GM18870 (cell line): ENCODE measurements at regions not wholly inside any gene's neighbourhood (a gene's known extent, or its start where the extent isn't known, plus 50 kb on each side); places are given as distances from the start of the nearest gene placed in this dataset.
A peak's percentile ranks its signal among the peaks of the same experiment; 100 is the strongest.
"Not testable (repeated sequence)": the region's sequence is repeated elsewhere in the genome, so short reads cannot be mapped to it uniquely, and the experiment has no call there.

Experiments
- ATAC-seq: cut with Tn5 transposase; IDR thresholded peaks from one replicate; pipeline ENCODE4 v1.9.1; 2021; ENCODE audit warnings: moderate library complexity; ENCODE audit not compliant: unreplicated experiment

DNA sequence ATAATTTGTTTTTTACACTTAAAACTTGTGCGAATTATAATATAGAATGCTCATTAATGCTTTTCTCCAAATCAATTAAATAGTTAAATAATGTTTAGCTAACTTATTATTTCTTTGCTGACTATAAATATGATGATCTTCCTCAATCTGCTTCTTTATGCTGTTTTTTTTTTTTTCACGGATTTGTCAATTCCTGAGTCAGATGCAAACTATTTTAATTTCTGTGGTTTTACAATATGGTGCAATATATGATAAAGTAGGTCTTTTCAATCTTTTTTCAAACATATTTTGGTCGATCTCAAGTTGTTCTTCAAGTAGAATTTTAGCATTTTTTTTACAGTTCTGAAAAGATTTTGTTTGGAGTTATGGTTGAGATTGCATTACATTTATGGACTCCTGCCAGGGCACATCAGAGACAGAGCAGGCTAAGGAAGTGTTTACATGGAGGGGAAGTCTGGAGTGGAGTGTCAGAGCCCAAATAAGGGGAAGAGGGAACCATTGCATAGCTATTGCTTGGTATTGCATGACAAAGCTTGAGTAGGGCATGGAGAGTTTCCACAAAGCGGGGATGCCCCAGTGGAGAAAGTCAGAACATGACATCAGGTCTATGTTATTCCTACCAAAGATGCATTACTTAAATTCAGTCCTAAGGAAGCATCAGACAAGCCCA is 204.4 kb downstream of the OTUD1 start:
- no peak for ATAC-seq

DNA sequence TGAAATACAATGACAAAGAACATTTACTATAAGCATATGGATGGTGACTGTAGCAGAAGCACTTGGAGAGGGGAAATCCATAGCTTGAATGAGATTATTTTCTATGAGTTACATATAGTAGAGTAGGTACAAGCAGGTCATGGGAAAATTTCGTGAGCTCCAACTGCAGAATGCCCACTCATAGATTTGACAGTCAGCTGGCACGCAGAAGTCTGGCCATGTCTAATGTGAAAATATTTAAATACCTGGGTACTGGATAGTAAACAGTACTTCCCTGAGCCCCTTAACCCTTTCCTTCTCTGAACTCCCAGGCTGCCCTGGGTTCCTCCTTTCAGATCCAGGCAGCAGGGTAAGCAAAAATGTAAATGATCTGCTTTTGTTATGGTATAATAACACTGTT is 209.7 kb downstream of the OTUD1 start:
- no peak for ATAC-seq

DNA sequence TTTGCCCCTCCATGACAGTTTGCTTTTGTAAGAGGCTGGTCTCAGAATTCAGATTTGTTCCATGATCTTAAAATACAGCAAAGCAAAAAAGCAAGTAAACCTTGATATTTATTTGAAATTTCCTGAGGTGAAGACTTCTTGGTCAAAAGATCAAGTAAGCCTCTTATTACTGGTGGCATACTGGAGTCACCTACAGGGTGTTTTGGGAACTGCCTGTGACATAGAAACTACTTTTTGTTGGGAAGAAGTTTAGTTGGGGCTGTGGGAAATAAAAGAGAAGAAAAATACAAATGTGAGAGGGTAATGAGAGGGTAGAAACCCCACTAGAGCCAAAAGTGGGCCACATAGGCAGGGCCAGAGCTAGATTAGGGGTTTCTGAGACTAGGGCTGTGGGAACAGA is 217.9 kb downstream of the OTUD1 start:
- no peak for ATAC-seq

DNA sequence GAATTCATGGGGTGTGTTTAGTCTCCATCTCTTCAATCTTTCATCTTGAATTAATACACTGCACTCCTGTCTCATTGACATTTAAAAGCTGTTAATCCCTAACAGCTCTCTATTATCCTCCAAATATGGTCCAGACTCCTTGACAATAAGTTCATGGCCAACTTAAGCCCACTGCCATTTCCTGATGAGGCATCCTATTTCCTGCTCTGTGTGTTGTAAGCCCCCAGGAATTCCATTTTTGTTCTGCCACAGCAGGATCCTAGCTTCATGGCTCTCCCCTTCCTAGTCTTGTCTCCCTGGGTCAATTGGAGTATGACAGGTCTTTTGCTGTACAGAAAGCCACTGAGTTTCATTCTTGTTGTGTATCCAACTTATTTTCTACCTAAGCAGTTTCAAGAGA is 218.8 kb downstream of the OTUD1 start:
- no peak for ATAC-seq

- ATAC-seq = not testable (repeated sequence)
These were observed 233.0 kb downstream of the OTUD1 start for GRCh38 chr10:23671866-23672265.

DNA sequence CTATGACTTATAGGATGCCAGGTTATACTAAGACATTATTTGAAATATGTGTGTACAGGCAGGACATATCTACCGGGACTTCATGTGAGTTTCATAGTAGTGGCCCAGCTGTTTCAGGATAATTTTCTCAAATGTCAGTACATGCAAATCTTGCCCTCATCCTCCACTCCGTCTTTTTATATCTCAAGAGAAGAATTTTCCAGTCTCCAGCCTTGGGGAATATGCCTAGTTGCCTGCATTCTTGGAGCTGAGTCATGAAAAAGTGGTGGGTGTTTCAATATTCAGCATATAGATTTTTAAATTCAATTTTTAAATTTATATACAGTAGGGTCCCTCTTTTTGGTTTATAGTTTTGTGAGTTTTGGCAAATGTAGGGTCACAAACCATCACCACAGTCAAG is 236.7 kb downstream of the OTUD1 start:
- no peak for ATAC-seq

- no peak for ATAC-seq
These were observed 237.4 kb downstream of the OTUD1 start for GRCh38 chr10:23676296-23676695.

GRCh38 chr10:23686722-23687121 is 247.8 kb downstream of the OTUD1 start:
- no peak for ATAC-seq

GRCh38 chr10:23692736-23693135 is 253.9 kb downstream of the OTUD1 start:
- ATAC-seq = no peak

DNA sequence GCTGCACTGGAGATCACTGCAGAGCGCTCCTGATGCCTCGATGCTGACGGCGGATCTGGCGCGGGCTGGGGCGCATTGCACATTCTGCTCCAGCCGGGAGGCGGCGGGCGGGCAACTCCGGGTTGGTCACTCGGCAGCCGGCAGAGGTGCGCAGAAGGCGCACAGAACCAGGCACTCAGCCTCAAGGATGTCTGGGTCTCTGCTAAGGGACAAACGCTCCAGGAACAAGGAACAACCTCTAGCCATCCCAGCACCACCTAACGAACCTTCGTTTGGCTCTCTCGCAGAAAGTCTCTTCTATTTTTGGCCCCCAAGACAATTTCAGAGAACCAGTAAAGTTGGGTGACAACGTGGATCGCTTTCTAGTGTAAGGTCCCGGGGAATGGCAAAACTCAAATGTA is 254.6 kb downstream of the OTUD1 start:
- no peak for ATAC-seq

DNA sequence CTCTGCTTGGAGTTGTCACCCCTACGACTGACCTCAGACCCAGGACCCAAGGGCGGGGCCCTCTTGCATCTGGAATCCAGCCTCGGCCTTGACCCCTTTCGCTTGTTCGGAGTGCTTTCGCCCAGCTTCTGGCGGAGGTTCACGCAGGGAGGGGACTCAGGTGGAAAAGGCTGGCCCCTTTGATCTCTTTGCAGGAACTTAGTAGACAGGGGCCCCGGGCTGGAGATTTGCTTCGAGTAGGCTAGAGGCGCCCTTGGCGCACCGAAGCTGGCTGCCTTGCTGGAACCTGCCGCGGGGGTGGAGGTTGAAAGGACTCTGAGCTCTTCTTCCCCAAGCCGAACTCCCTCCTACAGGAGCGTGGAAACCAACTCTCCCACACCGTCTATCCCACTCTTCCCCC is 255.1 kb downstream of the OTUD1 start:
- no peak for ATAC-seq

- ATAC-seq = no peak
These were observed 255.6 kb downstream of the OTUD1 start for GRCh38 chr10:23694446-23694920.

- ATAC-seq = no peak
These were observed 256.3 kb downstream of the OTUD1 start for GRCh38 chr10:23694921-23695824.

- no peak for ATAC-seq
These were observed 257.0 kb downstream of the OTUD1 start for GRCh38 chr10:23695825-23696420.

DNA sequence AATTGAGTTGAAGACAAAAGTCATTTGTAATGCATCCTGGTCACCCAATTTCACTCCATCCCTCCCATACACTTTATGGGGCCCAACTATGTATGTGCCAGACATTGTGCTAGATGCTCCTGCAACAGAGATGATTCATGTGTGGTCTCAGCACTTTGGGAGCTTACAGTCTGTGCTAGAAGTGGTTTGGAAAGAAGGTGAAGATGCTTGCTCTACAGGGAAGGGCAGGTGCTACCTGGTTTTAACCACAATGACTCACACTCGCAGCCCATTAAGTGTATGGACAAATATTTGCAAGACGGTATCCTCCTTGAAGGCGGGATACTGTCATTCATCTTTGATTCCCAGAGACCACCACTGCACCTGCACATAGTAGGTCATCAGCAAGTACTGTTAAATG is 257.6 kb downstream of the OTUD1 start:
- no peak for ATAC-seq

DNA sequence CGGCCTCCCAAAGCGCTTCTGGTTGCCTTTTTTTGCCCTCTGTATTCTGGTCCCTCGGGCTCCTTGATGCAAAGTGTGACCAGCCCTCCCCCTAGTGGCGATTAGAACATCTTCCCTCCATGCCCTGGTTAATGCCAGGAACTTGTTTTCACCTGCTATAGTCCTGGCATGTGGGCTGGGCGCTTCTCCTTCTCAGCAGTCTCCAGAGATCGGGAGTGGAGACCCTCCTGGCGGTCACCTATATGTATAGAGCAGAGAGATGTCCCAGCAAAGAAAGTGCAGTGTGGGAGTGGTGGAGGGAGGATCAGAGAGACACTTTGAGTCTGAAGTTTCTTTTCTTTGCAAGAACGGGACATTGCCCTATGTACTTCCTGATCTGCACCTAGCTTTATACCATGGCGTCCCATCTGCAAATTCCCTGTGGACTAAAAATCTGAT is 264.1 kb downstream of the OTUD1 start:
- ATAC-seq = peak; percentile 91

DNA sequence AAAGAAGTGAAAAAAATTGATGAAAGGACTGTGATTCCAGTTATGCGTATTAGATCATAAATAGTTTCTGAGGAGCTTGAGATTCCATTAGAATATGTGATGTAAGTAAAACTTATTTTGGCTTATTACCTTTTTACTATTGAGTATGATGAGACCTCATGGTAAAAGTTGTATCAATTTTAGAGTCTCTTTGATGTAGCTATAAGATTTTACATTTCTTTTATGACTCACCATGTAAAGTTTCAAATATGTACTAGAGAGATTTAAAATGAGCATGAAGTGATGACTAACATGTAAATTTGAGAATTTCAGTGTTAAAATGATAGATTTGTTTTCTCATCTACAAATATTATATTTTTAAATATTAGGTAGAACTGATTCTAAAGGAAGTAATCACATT is 276.5 kb downstream of the OTUD1 start:
- no peak for ATAC-seq

DNA sequence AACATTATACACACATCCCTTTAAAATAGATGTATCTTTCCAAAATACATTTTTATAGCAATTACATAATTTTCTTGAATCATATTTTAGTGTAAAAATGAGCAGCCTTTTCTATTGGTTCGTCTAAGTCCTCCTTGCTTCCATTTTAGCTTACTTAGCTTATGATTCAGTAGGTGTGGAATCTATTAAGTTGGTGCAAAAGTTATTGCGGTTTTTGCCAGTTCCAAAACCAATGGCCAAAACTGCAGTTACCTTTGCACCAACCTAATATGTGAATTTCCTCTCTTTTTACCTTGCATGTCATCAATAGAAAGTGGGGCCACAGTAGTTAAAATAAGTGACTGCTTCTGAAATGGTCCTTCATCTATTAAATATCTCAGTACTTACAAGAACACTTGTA is 279.0 kb downstream of the OTUD1 start:
- ATAC-seq = no peak

- ATAC-seq = no peak
These were observed 280.1 kb downstream of the OTUD1 start for GRCh38 chr10:23718946-23719345.

DNA sequence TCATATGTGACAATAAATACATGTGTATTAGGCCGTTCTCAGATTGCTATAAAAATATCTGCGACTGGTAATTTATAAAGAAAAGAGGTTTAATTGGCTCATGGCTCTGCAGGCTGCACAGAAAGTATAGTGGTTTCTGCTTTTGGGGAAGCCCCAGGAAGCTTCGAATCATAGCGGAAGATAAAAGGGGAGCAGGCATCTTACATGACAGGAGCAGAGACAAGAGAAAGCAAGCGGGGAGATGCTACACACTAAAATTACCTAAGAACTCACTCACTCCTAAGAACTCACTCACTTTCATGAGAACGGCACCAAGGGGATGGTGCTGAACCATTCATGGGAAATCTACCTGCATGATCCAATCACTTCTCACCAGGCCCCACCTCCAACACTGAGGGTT is 284.9 kb downstream of the OTUD1 start:
- ATAC-seq = no peak

- ATAC-seq = no peak
These were observed 286.7 kb downstream of the OTUD1 start for GRCh38 chr10:23725548-23725947.

- peak; percentile 95 for ATAC-seq
These were observed 303.5 kb downstream of the OTUD1 start for GRCh38 chr10:23742368-23742767.
